ENCODE measurements at regions not wholly inside any gene's neighbourhood (a gene's known extent, or its start where the extent isn't known, plus 50 kb on each side); places are given as distances from the start of the nearest gene placed in this dataset.
A peak's percentile ranks its signal among the peaks of the same experiment; 100 is the strongest.

DNA sequence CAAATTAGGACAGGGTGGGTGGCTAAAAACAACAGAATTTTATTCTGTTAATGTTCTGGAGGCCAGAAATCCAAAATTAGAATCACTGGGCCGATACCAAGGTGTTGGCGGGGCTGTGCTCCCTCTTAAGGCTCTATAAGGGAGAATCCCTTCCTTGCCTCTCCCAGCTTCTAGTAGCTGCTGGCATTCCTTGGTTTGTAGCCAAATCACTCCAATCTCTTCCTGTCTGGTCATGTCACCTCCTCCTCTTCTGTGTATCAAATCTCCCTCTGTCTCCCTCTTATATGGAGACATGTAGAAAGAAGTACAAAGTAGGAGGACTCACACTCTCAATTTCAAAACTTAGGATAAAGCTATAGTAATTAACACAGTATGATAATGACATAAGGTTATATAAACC, 102.9 kb upstream of the SIRPA start:
- H3K4me1 ChIP-seq (ENCODE audit: control insufficient read depth, insufficient read depth, low read length): no peaks in the 10 kb centered on the region
- 91 to 94% methylated on average over 2 of the region's 2 CpGs for WGBS, 2 experiments

DNA sequence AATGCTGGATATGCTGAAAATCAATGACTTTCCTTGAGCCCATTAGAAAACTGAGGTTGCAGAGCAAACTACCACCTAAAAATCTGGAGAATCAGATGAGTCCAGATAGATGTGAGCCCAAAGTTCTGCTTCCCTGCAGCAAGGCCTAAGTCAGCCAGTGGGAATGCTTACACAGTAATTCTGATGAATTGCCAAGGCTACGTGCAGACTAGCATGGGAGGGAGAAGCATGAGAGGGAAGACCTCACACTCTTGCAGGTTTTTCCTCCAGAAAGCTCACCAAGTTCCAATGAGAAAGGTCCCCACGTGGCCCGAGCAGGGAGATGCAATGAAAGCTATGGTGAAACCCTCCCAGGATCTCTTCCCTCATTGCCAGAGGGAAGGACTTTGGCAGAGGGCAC, 104.8 kb upstream of the SIRPA start:
- Histone ChIP-seq H3K27me3 (ENCODE audit: control insufficient read depth, insufficient read depth, low read length, poor library complexity, severe bottlenecking) (no peaks in the 10 kb centered on the region), H3K27ac (ENCODE audit: insufficient read depth, low read depth, low read length, poor library complexity, severe bottlenecking) (no peak overlapping the region), H3K4me3 (ENCODE audit: insufficient read depth, low read depth, low read length) (no peak overlapping the region), H3K4me1 (ENCODE audit: control insufficient read depth, insufficient read depth, low read length) (no peaks in the 10 kb centered on the region), H3K36me3 (ENCODE audit: control insufficient read depth, insufficient read depth, low read length) (no peaks in the 10 kb centered on the region), H3K9me3 (ENCODE audit: control insufficient read depth, low read length) (no peaks in the 10 kb centered on the region)
- 62 to 72% methylated on average over 3 of the region's 3 CpGs for WGBS, 2 experiments

More for the DNA sequence above, 102.9 kb upstream of the SIRPA start:
- Histone ChIP-seq H3K4me3 (ENCODE audit: insufficient read depth, low read depth, low read length) (no peak overlapping the region), H3K36me3 (ENCODE audit: control insufficient read depth, insufficient read depth, low read length) (no peaks in the 10 kb centered on the region), H3K27me3 (ENCODE audit: control insufficient read depth, insufficient read depth, low read length, poor library complexity, severe bottlenecking) (no peaks in the 10 kb centered on the region), H3K9me3 (ENCODE audit: control insufficient read depth, low read length) (no peaks in the 10 kb centered on the region), H3K27ac (ENCODE audit: insufficient read depth, low read depth, low read length, poor library complexity, severe bottlenecking) (no peak overlapping the region)

DNA sequence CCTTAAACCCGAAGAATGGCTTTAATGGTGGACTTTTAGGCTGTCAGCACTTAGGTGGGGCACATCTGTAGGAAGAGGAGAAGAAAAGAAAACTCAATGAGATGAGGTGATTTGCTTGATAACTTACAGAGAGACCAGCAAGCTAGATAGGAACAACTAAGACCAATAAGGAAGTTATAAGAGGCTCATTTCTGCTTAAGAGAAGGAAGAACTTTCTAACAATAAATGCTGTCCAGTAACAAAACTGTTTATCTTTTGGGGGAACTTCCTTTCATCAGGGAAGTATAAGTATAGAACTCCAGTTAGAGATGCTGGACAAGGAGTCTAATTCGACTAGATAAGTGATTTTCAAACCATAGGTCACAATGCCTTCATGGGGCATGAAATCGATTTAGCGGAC, 107.2 kb upstream of the SIRPA start:
- H3K9me3 ChIP-seq (ENCODE audit: control insufficient read depth, low read length): no peaks in the 10 kb centered on the region
- no peaks in the 10 kb centered on the region for H3K36me3 ChIP-seq (ENCODE audit: control insufficient read depth, insufficient read depth, low read length)
- no peak overlapping the region for H3K4me3 ChIP-seq (ENCODE audit: insufficient read depth, low read depth, low read length)
- no peaks in the 10 kb centered on the region for H3K27me3 ChIP-seq (ENCODE audit: control insufficient read depth, insufficient read depth, low read length, poor library complexity, severe bottlenecking)
- no peak overlapping the region for H3K27ac ChIP-seq (ENCODE audit: insufficient read depth, low read depth, low read length, poor library complexity, severe bottlenecking)
- no peaks in the 10 kb centered on the region for H3K4me1 ChIP-seq (ENCODE audit: control insufficient read depth, insufficient read depth, low read length)
- WGBS, 2 experiments: 91 to 95% methylated on average over 4 of the region's 4 CpGs

DNA sequence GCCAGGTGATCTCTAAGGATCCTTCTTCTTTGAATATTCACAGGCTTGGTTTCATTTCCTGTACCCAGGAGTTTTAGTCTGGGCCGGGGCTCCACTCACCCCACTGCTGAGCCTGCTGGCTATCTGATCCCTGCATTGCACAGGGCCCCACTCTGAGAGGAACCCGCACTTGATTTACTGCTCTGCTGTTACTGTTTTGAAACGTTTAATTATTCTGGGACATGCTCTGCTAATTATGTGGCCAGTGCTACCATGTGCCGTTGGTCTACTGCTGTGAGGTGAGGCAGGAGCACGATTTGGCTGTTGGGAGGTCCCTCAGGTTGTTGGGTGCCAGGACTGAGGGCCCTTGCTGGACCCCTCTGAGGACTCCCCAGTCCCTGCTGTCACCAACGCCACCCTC, 108.7 kb upstream of the SIRPA start:
- no peaks in the 10 kb centered on the region for H3K36me3 ChIP-seq (ENCODE audit: control insufficient read depth, insufficient read depth, low read length)
- no peaks in the 10 kb centered on the region for H3K4me1 ChIP-seq (ENCODE audit: control insufficient read depth, insufficient read depth, low read length)
- no peak overlapping the region for H3K4me3 ChIP-seq (ENCODE audit: insufficient read depth, low read depth, low read length)
- no peaks in the 10 kb centered on the region for H3K9me3 ChIP-seq (ENCODE audit: control insufficient read depth, low read length)
- no peak overlapping the region for H3K27ac ChIP-seq (ENCODE audit: insufficient read depth, low read depth, low read length, poor library complexity, severe bottlenecking)
- 70 to 72% methylated on average over 6 of the region's 6 CpGs for WGBS, 2 experiments
- no peaks in the 10 kb centered on the region for H3K27me3 ChIP-seq (ENCODE audit: control insufficient read depth, insufficient read depth, low read length, poor library complexity, severe bottlenecking)

DNA sequence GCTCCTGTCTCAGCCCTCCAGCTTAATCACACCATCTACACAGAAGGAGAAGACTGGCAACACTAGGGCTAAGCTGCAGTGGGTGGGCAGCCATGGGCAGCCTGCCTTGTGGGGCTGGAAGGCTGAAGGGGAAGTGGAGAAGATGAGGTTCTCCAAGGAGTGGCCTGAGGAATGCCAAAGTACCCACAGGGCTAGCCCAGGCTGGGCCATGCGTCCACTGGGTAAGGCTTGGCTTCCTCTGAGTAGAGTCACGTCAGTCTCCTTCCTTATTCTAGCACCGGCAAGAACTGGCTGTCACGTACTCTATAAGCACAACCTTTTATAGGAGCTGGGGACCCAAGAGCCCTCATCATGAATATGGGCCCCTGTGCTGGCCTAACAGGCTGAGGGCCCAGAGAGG, 110.6 kb upstream of the SIRPA start:
- no peak overlapping the region for H3K4me3 ChIP-seq (ENCODE audit: insufficient read depth, low read depth, low read length)
- H3K27ac ChIP-seq (ENCODE audit: insufficient read depth, low read depth, low read length, poor library complexity, severe bottlenecking): no peak overlapping the region
- WGBS, 2 experiments: 90 to 94% methylated on average over 4 of the region's 4 CpGs
- no peaks in the 10 kb centered on the region for H3K4me1 ChIP-seq (ENCODE audit: control insufficient read depth, insufficient read depth, low read length)
- no peaks in the 10 kb centered on the region for H3K9me3 ChIP-seq (ENCODE audit: control insufficient read depth, low read length)
- H3K36me3 ChIP-seq (ENCODE audit: control insufficient read depth, insufficient read depth, low read length): no peaks in the 10 kb centered on the region
- no peaks in the 10 kb centered on the region for H3K27me3 ChIP-seq (ENCODE audit: control insufficient read depth, insufficient read depth, low read length, poor library complexity, severe bottlenecking)

DNA sequence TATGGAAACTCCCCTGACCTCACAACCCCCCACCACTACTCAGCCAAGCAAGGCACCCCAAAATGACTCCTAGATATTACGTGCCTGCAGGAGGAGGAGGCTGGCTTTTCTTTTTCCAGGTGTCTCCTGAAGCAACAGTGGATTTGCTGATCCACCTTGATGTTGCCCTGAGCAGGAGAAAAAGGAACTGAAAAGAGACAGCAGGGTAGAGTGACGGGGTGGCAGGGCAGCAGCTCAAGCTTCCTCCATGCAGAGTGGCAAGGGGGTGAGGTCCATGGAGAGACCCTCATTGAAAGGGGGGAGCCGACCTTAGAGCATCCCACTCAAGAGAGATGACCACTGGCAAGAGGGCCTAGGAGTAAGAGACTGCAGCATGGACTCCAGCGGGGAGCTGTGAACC, 112.0 kb upstream of the SIRPA start:
- no peak overlapping the region for H3K4me3 ChIP-seq (ENCODE audit: insufficient read depth, low read depth, low read length)
- H3K27me3 ChIP-seq (ENCODE audit: control insufficient read depth, insufficient read depth, low read length, poor library complexity, severe bottlenecking): peaks cover 6% of the 10 kb centered on the region
- H3K27ac ChIP-seq (ENCODE audit: insufficient read depth, low read depth, low read length, poor library complexity, severe bottlenecking): no peak overlapping the region
- WGBS, 2 experiments: 86 to 94% methylated on average over 4 of the region's 4 CpGs
- no peaks in the 10 kb centered on the region for H3K4me1 ChIP-seq (ENCODE audit: control insufficient read depth, insufficient read depth, low read length)
- H3K36me3 ChIP-seq (ENCODE audit: control insufficient read depth, insufficient read depth, low read length): no peaks in the 10 kb centered on the region
- H3K9me3 ChIP-seq (ENCODE audit: control insufficient read depth, low read length): no peaks in the 10 kb centered on the region

DNA sequence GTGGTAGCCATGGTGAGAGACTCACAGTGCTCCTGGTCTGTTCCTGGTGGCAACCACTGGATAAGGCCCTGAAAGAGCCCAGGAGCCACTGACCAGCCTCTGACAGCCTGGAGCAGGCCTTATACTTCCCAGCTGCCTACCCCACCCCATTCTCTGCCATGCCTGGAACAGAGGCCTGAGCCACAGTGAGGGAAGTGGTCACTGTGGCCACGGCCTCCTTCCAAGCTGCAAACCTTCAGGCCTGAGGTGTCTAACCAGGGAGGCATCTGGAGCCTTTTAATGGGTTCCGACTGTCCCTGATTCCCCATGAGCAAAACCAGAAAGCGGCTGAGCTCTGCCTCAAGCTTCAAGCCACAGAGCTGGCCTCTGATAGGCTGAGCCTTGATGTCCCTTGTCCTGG, 113.0 kb upstream of the SIRPA start:
- Histone ChIP-seq H3K4me3 (ENCODE audit: insufficient read depth, low read depth, low read length) (no peak overlapping the region), H3K9me3 (ENCODE audit: control insufficient read depth, low read length) (no peaks in the 10 kb centered on the region), H3K36me3 (ENCODE audit: control insufficient read depth, insufficient read depth, low read length) (no peaks in the 10 kb centered on the region), H3K27ac (ENCODE audit: insufficient read depth, low read depth, low read length, poor library complexity, severe bottlenecking) (no peak overlapping the region), H3K4me1 (ENCODE audit: control insufficient read depth, insufficient read depth, low read length) (no peaks in the 10 kb centered on the region), H3K27me3 (ENCODE audit: control insufficient read depth, insufficient read depth, low read length, poor library complexity, severe bottlenecking) (peaks cover 7% of the 10 kb centered on the region)
- 90 to 92% methylated on average over 3 of the region's 3 CpGs for WGBS, 2 experiments

DNA sequence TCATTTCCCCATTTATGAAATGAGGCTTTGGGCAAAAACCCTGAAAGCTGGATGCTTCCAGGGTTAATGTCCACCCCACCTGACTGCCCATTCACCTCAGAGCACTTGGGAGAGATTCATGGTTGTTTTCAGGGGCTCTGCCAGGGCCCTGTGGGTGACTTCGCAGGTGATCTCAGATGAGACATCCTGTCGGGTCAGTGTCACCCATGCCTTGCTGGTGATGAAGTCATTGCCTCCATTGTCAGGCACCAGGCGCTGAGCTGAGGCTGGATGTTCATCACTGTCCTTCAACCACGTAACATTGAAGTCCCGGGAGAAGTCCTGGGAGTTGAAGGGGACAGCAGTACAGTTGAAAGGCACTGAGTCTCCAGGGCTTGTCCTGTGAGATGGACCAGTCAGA, 115.6 kb upstream of the SIRPA start:
- Histone ChIP-seq H3K9me3 (ENCODE audit: control insufficient read depth, low read length) (no peaks in the 10 kb centered on the region), H3K4me3 (ENCODE audit: insufficient read depth, low read depth, low read length) (no peak overlapping the region), H3K36me3 (ENCODE audit: control insufficient read depth, insufficient read depth, low read length) (no peaks in the 10 kb centered on the region), H3K4me1 (ENCODE audit: control insufficient read depth, insufficient read depth, low read length) (peaks cover 4% of the 10 kb centered on the region), H3K27me3 (ENCODE audit: control insufficient read depth, insufficient read depth, low read length, poor library complexity, severe bottlenecking) (peaks cover 7% of the 10 kb centered on the region), H3K27ac (ENCODE audit: insufficient read depth, low read depth, low read length, poor library complexity, severe bottlenecking) (no peak overlapping the region)
- WGBS, 2 experiments: 93% methylated on average over 5 of the region's 5 CpGs

DNA sequence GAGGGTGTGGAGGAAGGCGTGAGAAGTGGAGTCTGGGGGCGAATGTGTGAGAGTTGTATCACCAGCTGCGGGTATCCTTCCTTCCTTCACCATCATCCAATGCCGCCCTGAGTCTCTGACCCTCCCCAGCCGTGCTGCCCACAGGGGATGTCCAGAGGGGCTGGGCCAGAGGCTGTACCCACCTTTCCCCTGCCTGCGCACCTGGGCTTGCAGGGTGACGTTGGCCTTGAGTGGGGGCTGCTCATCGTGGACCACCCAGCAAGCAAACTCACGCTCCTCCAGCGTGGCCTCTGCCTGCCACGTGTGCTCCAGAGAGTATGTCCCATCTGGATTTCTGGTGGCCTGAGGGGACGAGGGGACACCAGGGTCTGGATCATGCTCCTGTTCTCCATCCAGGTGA, 116.9 kb upstream of the SIRPA start:
- H3K36me3 ChIP-seq (ENCODE audit: control insufficient read depth, insufficient read depth, low read length): no peaks in the 10 kb centered on the region
- peaks cover 4% of the 10 kb centered on the region for H3K4me1 ChIP-seq (ENCODE audit: control insufficient read depth, insufficient read depth, low read length)
- 94% methylated on average over 10 to 12 of the region's 12 CpGs for WGBS, 2 experiments
- no peak overlapping the region for H3K4me3 ChIP-seq (ENCODE audit: insufficient read depth, low read depth, low read length)
- H3K27ac ChIP-seq (ENCODE audit: insufficient read depth, low read depth, low read length, poor library complexity, severe bottlenecking): no peak overlapping the region
- peaks cover 7% of the 10 kb centered on the region for H3K27me3 ChIP-seq (ENCODE audit: control insufficient read depth, insufficient read depth, low read length, poor library complexity, severe bottlenecking)
- no peaks in the 10 kb centered on the region for H3K9me3 ChIP-seq (ENCODE audit: control insufficient read depth, low read length)

DNA sequence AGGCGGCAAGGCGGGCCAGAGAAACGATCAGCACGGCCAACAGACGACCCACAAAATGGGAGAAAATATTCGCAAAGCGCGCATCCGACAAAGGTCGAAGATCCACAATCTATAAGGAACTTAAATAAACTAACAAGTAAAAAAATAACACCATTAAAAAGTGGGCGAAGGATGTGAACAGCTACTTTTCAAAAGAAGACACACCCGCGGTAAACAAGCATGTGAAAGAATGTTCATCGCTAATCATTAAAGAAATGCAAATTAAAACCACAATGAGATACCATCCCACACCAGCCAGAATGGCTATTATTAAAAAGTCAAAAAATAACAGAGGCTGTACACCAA, 117.8 kb upstream of the SIRPA start:
- Histone ChIP-seq H3K4me3 (ENCODE audit: insufficient read depth, low read depth, low read length) (no peak overlapping the region), H3K36me3 (ENCODE audit: control insufficient read depth, insufficient read depth, low read length) (no peaks in the 10 kb centered on the region), H3K27me3 (ENCODE audit: control insufficient read depth, insufficient read depth, low read length, poor library complexity, severe bottlenecking) (peaks cover 7% of the 10 kb centered on the region), H3K9me3 (ENCODE audit: control insufficient read depth, low read length) (no peaks in the 10 kb centered on the region), H3K4me1 (ENCODE audit: control insufficient read depth, insufficient read depth, low read length) (peaks cover 4% of the 10 kb centered on the region), H3K27ac (ENCODE audit: insufficient read depth, low read depth, low read length, poor library complexity, severe bottlenecking) (no peak overlapping the region)
- WGBS, 2 experiments: 27 to 31% methylated on average over 14 of the region's 14 CpGs

DNA sequence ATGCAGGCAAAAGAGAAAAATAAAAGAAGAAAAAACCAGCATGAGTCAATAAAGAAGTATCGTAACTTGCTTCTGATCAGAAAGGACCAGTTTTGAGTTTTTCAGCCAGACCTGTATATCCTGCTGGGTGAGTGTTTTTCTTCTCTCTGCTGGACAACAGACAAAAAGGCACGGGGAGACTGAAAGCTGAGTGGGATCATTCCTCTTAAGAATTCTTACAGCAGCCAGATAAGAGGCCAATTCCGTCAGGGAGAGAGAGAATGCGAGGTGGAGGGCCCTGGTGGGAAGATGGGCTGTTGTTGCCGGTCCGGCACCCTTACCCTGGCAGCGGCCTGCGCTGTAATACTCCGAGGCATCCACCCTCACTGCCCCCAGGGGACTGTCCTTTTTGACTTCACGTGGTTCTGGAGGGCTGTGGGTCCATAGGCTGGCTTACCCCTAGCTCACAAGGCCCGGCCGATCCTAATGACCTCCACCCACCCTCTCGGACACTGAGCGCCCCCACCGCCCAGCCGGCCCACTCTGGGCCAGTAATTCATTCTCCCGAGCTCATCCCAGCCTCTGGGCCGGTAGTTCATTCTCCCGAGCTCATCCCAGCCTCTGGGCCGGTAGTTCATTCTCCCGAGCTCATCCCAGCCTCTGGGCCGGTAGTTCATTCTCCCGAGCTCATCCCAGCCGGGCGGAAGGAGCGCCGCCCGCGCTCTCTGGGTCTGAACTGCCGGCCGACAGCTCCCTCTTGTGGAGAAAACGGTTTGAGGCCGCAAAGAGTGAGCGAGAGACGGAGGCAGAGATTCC, 118.3 kb upstream of the SIRPA start:
- WGBS, 2 experiments: 1% methylated on average over 35 of the region's 35 CpGs
- H3K9me3 ChIP-seq (ENCODE audit: control insufficient read depth, low read length): no peaks in the 10 kb centered on the region
- H3K27me3 ChIP-seq (ENCODE audit: control insufficient read depth, insufficient read depth, low read length, poor library complexity, severe bottlenecking): peaks cover 7% of the 10 kb centered on the region
- peaks cover 4% of the 10 kb centered on the region for H3K4me1 ChIP-seq (ENCODE audit: control insufficient read depth, insufficient read depth, low read length)
- no peaks in the 10 kb centered on the region for H3K36me3 ChIP-seq (ENCODE audit: control insufficient read depth, insufficient read depth, low read length)
- H3K27ac ChIP-seq (ENCODE audit: insufficient read depth, low read depth, low read length, poor library complexity, severe bottlenecking): peak overlapping the region; percentile 45
- H3K4me3 ChIP-seq (ENCODE audit: insufficient read depth, low read depth, low read length): peak overlapping the region; percentile 62
